ENCODE measurements at regions not wholly inside any gene's neighbourhood (a gene's known extent, or its start where the extent isn't known, plus 50 kb on each side); places are given as distances from the start of the nearest gene placed in this dataset.

GRCh38 chr5:68953231-68953874 lies 140.5 kb upstream of the SLC30A5 start:
- no peak for DNase-seq (ENCODE audit: low read depth in 4 of 4, low spot score in 2 of 4)

GRCh38 chr5:68953875-68954617 lies 139.8 kb upstream of the SLC30A5 start:
- DNase-seq (ENCODE audit: low read depth in 4 of 4, low spot score in 2 of 4) = peak in 2 of 4 donors; percentile 36 to 41

GRCh38 chr5:68954618-68954910 lies 139.2 kb upstream of the SLC30A5 start:
- DNase-seq (ENCODE audit: low read depth in 4 of 4, low spot score in 2 of 4) = no peak

GRCh38 chr5:68957591-68957990 lies 136.2 kb upstream of the SLC30A5 start:
- no peak for DNase-seq (ENCODE audit: low read depth in 4 of 4, low spot score in 2 of 4)

- DNase-seq (ENCODE audit: low read depth in 4 of 4, low spot score in 2 of 4) = no peak
Measured at GRCh38 chr5:68958428-68958827, 135.4 kb upstream of the SLC30A5 start.

GRCh38 chr5:68960456-68960855 lies 133.4 kb upstream of the SLC30A5 start:
- DNase-seq (ENCODE audit: low read depth in 4 of 4, low spot score in 2 of 4) = no peak

- no peak for DNase-seq (ENCODE audit: low read depth in 4 of 4, low spot score in 2 of 4)
Measured at GRCh38 chr5:68960961-68961360, 132.9 kb upstream of the SLC30A5 start.

GRCh38 chr5:68961762-68962161 lies 132.1 kb upstream of the SLC30A5 start:
- DNase-seq (ENCODE audit: low read depth in 4 of 4, low spot score in 2 of 4) = no peak

GRCh38 chr5:68962757-68963484 lies 130.9 kb upstream of the SLC30A5 start:
- DNase-seq (ENCODE audit: low read depth in 4 of 4, low spot score in 2 of 4) = peak in 3 of 4 donors; percentile 60 to 82 (median 65)

GRCh38 chr5:68964679-68965078 lies 129.1 kb upstream of the SLC30A5 start:
- no peak for DNase-seq (ENCODE audit: low read depth in 4 of 4, low spot score in 2 of 4)

GRCh38 chr5:68965926-68966325 lies 127.9 kb upstream of the SLC30A5 start:
- DNase-seq (ENCODE audit: low read depth in 4 of 4, low spot score in 2 of 4) = no peak

- no peak for DNase-seq (ENCODE audit: low read depth in 4 of 4, low spot score in 2 of 4)
Measured at GRCh38 chr5:68966596-68966995, 127.2 kb upstream of the SLC30A5 start.

- no peak for DNase-seq (ENCODE audit: low read depth in 4 of 4, low spot score in 2 of 4)
Measured at GRCh38 chr5:68968429-68968828, 125.4 kb upstream of the SLC30A5 start.

GRCh38 chr5:68970617-68971016 lies 123.2 kb upstream of the SLC30A5 start:
- no peak for DNase-seq (ENCODE audit: low read depth in 4 of 4, low spot score in 2 of 4)

- no peak for DNase-seq (ENCODE audit: low read depth in 4 of 4, low spot score in 2 of 4)
Measured at GRCh38 chr5:68973696-68974095, 120.1 kb upstream of the SLC30A5 start.

GRCh38 chr5:68983043-68983442 lies 110.8 kb upstream of the SLC30A5 start:
- no peak for DNase-seq (ENCODE audit: low read depth in 4 of 4, low spot score in 2 of 4)

GRCh38 chr5:68983959-68984358 lies 109.9 kb upstream of the SLC30A5 start:
- no peak for DNase-seq (ENCODE audit: low read depth in 4 of 4, low spot score in 2 of 4)

- no peak for DNase-seq (ENCODE audit: low read depth in 4 of 4, low spot score in 2 of 4)
Measured at GRCh38 chr5:68991279-68992084, 102.3 kb upstream of the SLC30A5 start.

GRCh38 chr5:68994645-68995044 lies 99.2 kb upstream of the SLC30A5 start:
- no peak for DNase-seq (ENCODE audit: low read depth in 4 of 4, low spot score in 2 of 4)

- DNase-seq (ENCODE audit: low read depth in 4 of 4, low spot score in 2 of 4) = no peak
Measured at GRCh38 chr5:68995845-68996545, 97.8 kb upstream of the SLC30A5 start.
